GM21529 (cell line): ENCODE measurements at regions not wholly inside any gene's neighbourhood (a gene's known extent, or its start where the extent isn't known, plus 50 kb on each side); places are given as distances from the start of the nearest gene placed in this dataset.

Experiments
- ATAC-seq: cut with Tn5 transposase; IDR thresholded peaks from one replicate; pipeline ENCODE4 v1.9.1; 2021; ENCODE audit not compliant: unreplicated experiment

GRCh38 chr10:4353964-4354363 lies 472.0 kb upstream of the AKR1E2 start:
- ATAC-seq: no peak

- ATAC-seq: no peak
These were observed 472.9 kb upstream of the AKR1E2 start for GRCh38 chr10:4353059-4353655.

- ATAC-seq: no peak
These were observed 473.5 kb upstream of the AKR1E2 start for GRCh38 chr10:4352414-4352961.

- no peak for ATAC-seq
These were observed 474.1 kb upstream of the AKR1E2 start for GRCh38 chr10:4351723-4352413.

GRCh38 chr10:4347397-4347796 lies 478.6 kb upstream of the AKR1E2 start:
- no peak for ATAC-seq

GRCh38 chr10:4345877-4346646 lies 479.9 kb upstream of the AKR1E2 start:
- ATAC-seq: no peak

GRCh38 chr10:4344492-4344994 lies 481.5 kb upstream of the AKR1E2 start:
- ATAC-seq: no peak

- no peak for ATAC-seq
These were observed 482.1 kb upstream of the AKR1E2 start for GRCh38 chr10:4343873-4344272.

GRCh38 chr10:4343091-4343490 lies 482.9 kb upstream of the AKR1E2 start:
- no peak for ATAC-seq

- no peak for ATAC-seq
These were observed 487.2 kb upstream of the AKR1E2 start for GRCh38 chr10:4338768-4339167.

- ATAC-seq: no peak
These were observed 488.4 kb upstream of the AKR1E2 start for GRCh38 chr10:4337563-4337962.

GRCh38 chr10:4334871-4335270 lies 491.1 kb upstream of the AKR1E2 start:
- ATAC-seq: no peak

GRCh38 chr10:4334015-4334414 lies 492.0 kb upstream of the AKR1E2 start:
- ATAC-seq: no peak

- no peak for ATAC-seq
These were observed 492.5 kb upstream of the AKR1E2 start for GRCh38 chr10:4333459-4333894.

- ATAC-seq: no peak
These were observed 493.1 kb upstream of the AKR1E2 start for GRCh38 chr10:4332764-4333458.

GRCh38 chr10:4331150-4331549 lies 494.9 kb upstream of the AKR1E2 start:
- ATAC-seq: no peak

- no peak for ATAC-seq
These were observed 495.4 kb upstream of the AKR1E2 start for GRCh38 chr10:4330636-4331035.

- no peak for ATAC-seq
These were observed 496.8 kb upstream of the AKR1E2 start for GRCh38 chr10:4329225-4329624.

GRCh38 chr10:4326647-4327046 lies 499.4 kb upstream of the AKR1E2 start:
- ATAC-seq: no peak

- no peak for ATAC-seq
These were observed 506.1 kb upstream of the AKR1E2 start for GRCh38 chr10:4319870-4320367.
